Epithelial cell of esophagus (primary cell): ENCODE measurements at regions not wholly inside any gene's neighbourhood (a gene's known extent, or its start where the extent isn't known, plus 50 kb on each side); places are given as distances from the start of the nearest gene placed in this dataset.
A peak's percentile ranks its signal among the peaks of the same experiment; 100 is the strongest.

Source experiments
- DNase-seq: peaks from one replicate; pipeline ENCODE4 v3.0.0; 2010; ENCODE audit warnings: low read depth
- H3K4me3 ChIP-seq: 2 replicates; pipeline ENCODE4 v1.5.1; 2011; ENCODE audit warnings: mild to moderate bottlenecking, low read length, control low read depth
- CTCF ChIP-seq: IDR thresholded peaks from 2 replicates; pipeline ENCODE4 v1.5.1; 2011; ENCODE audit warnings: low read depth, mild to moderate bottlenecking, low read length, control low read depth, inconsistent platforms; ENCODE audit not compliant: insufficient read depth; ENCODE audit errors: missing control alignments

GRCh38 chr21:15278851-15279250, 214.1 kb upstream of the NRIP1 start:
- no peak overlapping the region for H3K4me3 ChIP-seq
- no peak for DNase-seq
- no peak for TF ChIP-seq CTCF

- no peak for TF ChIP-seq CTCF
- H3K4me3 ChIP-seq = no peak overlapping the region
- DNase-seq = peak; percentile 16
Observed at GRCh38 chr21:15279482-15279881, 214.7 kb upstream of the NRIP1 start.

GRCh38 chr21:15281714-15282113, 216.9 kb upstream of the NRIP1 start:
- DNase-seq = no peak
- H3K4me3 ChIP-seq = no peak overlapping the region
- TF ChIP-seq CTCF = no peak

GRCh38 chr21:15282665-15283064, 217.9 kb upstream of the NRIP1 start:
- no peak overlapping the region for H3K4me3 ChIP-seq
- DNase-seq = no peak
- no peak for TF ChIP-seq CTCF

- DNase-seq = no peak
- no peak overlapping the region for H3K4me3 ChIP-seq
- no peak for TF ChIP-seq CTCF
Observed at GRCh38 chr21:15283138-15283537, 218.3 kb upstream of the NRIP1 start.

GRCh38 chr21:15283789-15284188, 219.0 kb upstream of the NRIP1 start:
- H3K4me3 ChIP-seq = no peak overlapping the region
- no peak for TF ChIP-seq CTCF
- DNase-seq = no peak

GRCh38 chr21:15285556-15285955, 220.8 kb upstream of the NRIP1 start:
- no peak for TF ChIP-seq CTCF
- H3K4me3 ChIP-seq = no peak overlapping the region
- DNase-seq = no peak
